ENCODE measurements at regions not wholly inside any gene's neighbourhood (a gene's known extent, or its start where the extent isn't known, plus 50 kb on each side); places are given as distances from the start of the nearest gene placed in this dataset.

- Histone ChIP-seq H3K4me1 (ENCODE audit: control insufficient read depth in 1 of 2, insufficient read depth in 1 of 2, low read depth in 1 of 2, low read length in 1 of 2) (no peaks in the 10 kb centered on the region), H3K36me3 (no peaks in the 10 kb centered on the region), H3K27me3 (peaks cover 27% of the 10 kb centered on the region), H3K27ac (no peak overlapping the region), H3K9me3 (no peaks in the 10 kb centered on the region), H3K4me3 (ENCODE audit: low read depth in 1 of 2, low read length in 1 of 2) (no peak overlapping the region)
- no peak for TF ChIP-seq CTCF (IDR thresholded peaks at IDR 0.05)
Measured at GRCh38 chr6:26295691-26296555, 69.1 kb upstream of the BTN3A2 start.

- Histone ChIP-seq H3K36me3 (no peaks in the 10 kb centered on the region), H3K9me3 (no peaks in the 10 kb centered on the region), H3K27me3 (peaks cover 33% of the 10 kb centered on the region), H3K27ac (no peak overlapping the region), H3K4me3 (ENCODE audit: low read depth in 1 of 2, low read length in 1 of 2) (no peak overlapping the region), H3K4me1 (ENCODE audit: control insufficient read depth in 1 of 2, insufficient read depth in 1 of 2, low read depth in 1 of 2, low read length in 1 of 2) (no peaks in the 10 kb centered on the region)
- no peak for TF ChIP-seq CTCF (IDR thresholded peaks at IDR 0.05)
Measured at GRCh38 chr6:26296556-26296856, 68.5 kb upstream of the BTN3A2 start.

GRCh38 chr6:26296857-26297648, 67.9 kb upstream of the BTN3A2 start:
- H3K4me1 ChIP-seq (ENCODE audit: control insufficient read depth in 1 of 2, insufficient read depth in 1 of 2, low read depth in 1 of 2, low read length in 1 of 2) = no peaks in the 10 kb centered on the region
- peaks cover 36% of the 10 kb centered on the region for H3K27me3 ChIP-seq
- H3K27ac ChIP-seq = no peak overlapping the region
- H3K4me3 ChIP-seq (ENCODE audit: low read depth in 1 of 2, low read length in 1 of 2) = no peak overlapping the region
- no peaks in the 10 kb centered on the region for H3K9me3 ChIP-seq
- H3K36me3 ChIP-seq = no peaks in the 10 kb centered on the region
- no peak for TF ChIP-seq CTCF (IDR thresholded peaks at IDR 0.05)

- Histone ChIP-seq H3K27me3 (peaks cover 30% of the 10 kb centered on the region), H3K4me3 (ENCODE audit: low read depth in 1 of 2, low read length in 1 of 2) (no peak overlapping the region), H3K9me3 (no peaks in the 10 kb centered on the region), H3K27ac (no peak overlapping the region), H3K4me1 (ENCODE audit: control insufficient read depth in 1 of 2, insufficient read depth in 1 of 2, low read depth in 1 of 2, low read length in 1 of 2) (peaks cover 9 to 12% of the 10 kb centered on the region in 2 experiments), H3K36me3 (no peaks in the 10 kb centered on the region)
- no peak for TF ChIP-seq CTCF (IDR thresholded peaks at IDR 0.05)
Measured at GRCh38 chr6:26299286-26300042, 65.5 kb upstream of the BTN3A2 start.

GRCh38 chr6:26300043-26300331, 65.0 kb upstream of the BTN3A2 start:
- H3K4me1 ChIP-seq (ENCODE audit: control insufficient read depth in 1 of 2, insufficient read depth in 1 of 2, low read depth in 1 of 2, low read length in 1 of 2) = peaks cover 12 to 17% of the 10 kb centered on the region in 2 experiments
- H3K27ac ChIP-seq = no peak overlapping the region
- peaks cover 30% of the 10 kb centered on the region for H3K27me3 ChIP-seq
- H3K9me3 ChIP-seq = no peaks in the 10 kb centered on the region
- no peak for TF ChIP-seq CTCF (IDR thresholded peaks at IDR 0.05)
- no peak overlapping the region for H3K4me3 ChIP-seq (ENCODE audit: low read depth in 1 of 2, low read length in 1 of 2)
- H3K36me3 ChIP-seq = no peaks in the 10 kb centered on the region

Data from neutrophil (primary cell).